Spleen (tissue), 11 donors: ENCODE measurements at regions not wholly inside any gene's neighbourhood (a gene's known extent, or its start where the extent isn't known, plus 50 kb on each side); places are given as distances from the start of the nearest gene placed in this dataset.

ENCODE experiments used
- DNase-seq: peaks from one replicate; pipeline ENCODE4 v3.0.0-alpha.2; 2020
- H3K27ac ChIP-seq, 8 donors: fragments of 200-600 bp; sonication (generic) in 7 of 8; 1 replicate in 4 of 8; 2 replicates in 4 of 8; pipeline versions ENCODE4 v1.5.0 to v1.8.0; 2016 to 2021; ENCODE audit warnings: inconsistent platforms in 4 of 8, mild to moderate bottlenecking in 4 of 8, moderate library complexity in 1 of 8
- H3K27me3 ChIP-seq, 7 donors: fragments of 200-600 bp; sonication (generic) in 6 of 7; replicated peaks in 1 of 7; 1 replicate in 4 of 7; 2 replicates in 3 of 7; pipeline versions ENCODE4 v1.5.0 to v1.8.0; 2016 to 2021; ENCODE audit warnings: inconsistent platforms in 3 of 7, mild to moderate bottlenecking in 1 of 7
- H3K36me3 ChIP-seq, 6 donors: fragments of 200-600 bp; sonication (generic) in 5 of 6; 1 replicate in 4 of 6; 2 replicates in 2 of 6; pipeline versions ENCODE4 v1.5.0 to v1.8.0; 2016 to 2021; ENCODE audit warnings: inconsistent platforms in 2 of 6
- H3K4me1 ChIP-seq, 6 donors: fragments of 200-600 bp; sonication (generic) in 5 of 6; 1 replicate in 3 of 6; 2 replicates in 3 of 6; pipeline versions ENCODE4 v1.5.0 to v1.8.0; 2016 to 2021; ENCODE audit warnings: inconsistent platforms in 3 of 6
- H3K4me3 ChIP-seq, 8 donors: fragments of 200-600 bp; sonication (generic) in 7 of 8; 1 replicate in 4 of 8; 2 replicates in 4 of 8; pipeline versions ENCODE4 v1.5.0 to v1.8.0; 2016 to 2021; ENCODE audit warnings: inconsistent platforms in 4 of 8, mild to moderate bottlenecking in 4 of 8, moderate library complexity in 2 of 8
- H3K9me3 ChIP-seq, 8 donors: fragments of 200-600 bp; sonication (generic) in 7 of 8; 1 replicate in 4 of 8; 2 replicates in 4 of 8; pipeline versions ENCODE4 v1.5.0 to v1.8.0; 2016 to 2021; ENCODE audit warnings: inconsistent platforms in 4 of 8
- CTCF ChIP-seq, 11 experiments: fragments of 200-600 bp in 7 of 11; fragments of 450-650 bp in 4 of 11; sonication (generic) in 4 of 11; IDR thresholded peaks in 8 of 11; conservative IDR thresholded peaks in 3 of 11; 1 replicate in 7 of 11; 2 replicates in 4 of 11; pipeline versions ENCODE4 v1.4.0 to v1.8.0; 2016 to 2021; ENCODE audit warnings: antibody characterized with exemption in 11 of 11, inconsistent platforms in 4 of 11, mild to moderate bottlenecking in 1 of 11
- POLR2A ChIP-seq, 3 donors: fragments of 450-650 bp; IDR thresholded peaks; one replicate each; pipeline ENCODE4 v1.5.1; 2017; ENCODE audit warnings: antibody characterized with exemption in 3 of 3, mild to moderate bottlenecking in 1 of 3
- POLR2AphosphoS5 ChIP-seq, 3 donors: sonication (generic); formaldehyde crosslinking; IDR thresholded peaks; one replicate each; pipeline ENCODE4 v1.5.1; 2017; ENCODE audit warnings: antibody characterized with exemption in 3 of 3
- WGBS, 5 donors: extraction: QIAGEN DNeasy Blood & Tissue Kit in 3 of 5; methylation state at CpG; one replicate each; pipeline versions ENCODE4 v1.1.5 to v1.1.7; 2013 to 2018; 5-methylcytosine and 5-hydroxymethylcytosine counted together
- intact Hi-C: fragments of 100-400 bp; cut with DNase I; formaldehyde crosslinking; loops from one replicate; pipeline ENCODE4 v1.15.0; 2023; ENCODE audit warnings: low total_unique reads
- donor health status: healthy with polysubstance abuse.
- donor health status: DM: no; HTN: no; CAD: no; lungs with moderate emphysema.
- donor health status: DM: no; HTN: no; CAD: no.
- donor health status: Bipolar disorder and iron deficiency.
- donor health status: healthy.
- donor health status: DM: no; HTN: no; CAD: no.
- donor health status: DM: yes; HTN: yes; CAD: no.

GRCh38 chrX:118189000-118189399, 72.4 kb upstream of the KLHL13 start:
- H3K9me3 ChIP-seq: peaks cover 0 to 2% (median 0%) of the 10 kb centered on the region in 8 donors
- H3K27ac ChIP-seq: no peak overlapping the region
- no peaks in the 10 kb centered on the region for H3K36me3 ChIP-seq
- no peaks in the 10 kb centered on the region for H3K4me1 ChIP-seq
- H3K27me3 ChIP-seq: peaks cover 0 to 6% (median 0%) of the 10 kb centered on the region in 7 donors
- no peak for DNase-seq
- H3K4me3 ChIP-seq: no peak overlapping the region
- WGBS, 5 donors: 5 to 14% (median 10%) methylated on average over 3 of the region's 3 CpGs
- intact Hi-C loops: no loop called here
- no peak for TF ChIP-seq POLR2AphosphoS5 (IDR thresholded peaks at IDR 0.05)
- no peak for TF ChIP-seq POLR2A (IDR thresholded peaks at IDR 0.05)
- no peak for TF ChIP-seq CTCF (IDR thresholded peaks at IDR 0.05 in 8 of 11, conservative IDR thresholded peaks at IDR 0.05 in 3 of 11)

- DNase-seq: no peak
- no peak overlapping the region for H3K4me3 ChIP-seq
- H3K9me3 ChIP-seq: no peaks in the 10 kb centered on the region
- intact Hi-C loops: no loop called here
- peaks cover 0 to 6% (median 0%) of the 10 kb centered on the region in 7 donors for H3K27me3 ChIP-seq
- TF ChIP-seq POLR2A (IDR thresholded peaks at IDR 0.05) (no peak), CTCF (IDR thresholded peaks at IDR 0.05 in 8 of 11, conservative IDR thresholded peaks at IDR 0.05 in 3 of 11) (no peak), POLR2AphosphoS5 (IDR thresholded peaks at IDR 0.05) (no peak)
- no peaks in the 10 kb centered on the region for H3K36me3 ChIP-seq
- H3K27ac ChIP-seq: no peak overlapping the region
- H3K4me1 ChIP-seq: no peaks in the 10 kb centered on the region
- 60 to 73% (median 62%) methylated on average over 3 of the region's 3 CpGs for WGBS, 5 donors
Observed at GRCh38 chrX:118189628-118190027, 73.0 kb upstream of the KLHL13 start.

GRCh38 chrX:118197730-118198129, 81.1 kb upstream of the KLHL13 start:
- WGBS, 5 donors: 55 to 83% (median 76%) methylated on average over 1 of the region's 1 CpG
- Histone ChIP-seq H3K27me3 (no peaks in the 10 kb centered on the region), H3K27ac (no peak overlapping the region), H3K4me1 (no peaks in the 10 kb centered on the region), H3K36me3 (no peaks in the 10 kb centered on the region), H3K9me3 (no peaks in the 10 kb centered on the region), H3K4me3 (no peak overlapping the region)
- DNase-seq: no peak
- intact Hi-C loops: no loop called here
- no peak for TF ChIP-seq POLR2A (IDR thresholded peaks at IDR 0.05)
- TF ChIP-seq CTCF (IDR thresholded peaks at IDR 0.05 in 8 of 11, conservative IDR thresholded peaks at IDR 0.05 in 3 of 11): no peak
- TF ChIP-seq POLR2AphosphoS5 (IDR thresholded peaks at IDR 0.05): no peak

- no peaks in the 10 kb centered on the region for H3K27me3 ChIP-seq
- 47 to 87% (median 75%) methylated on average over 3 of the region's 3 CpGs for WGBS, 5 donors
- intact Hi-C loops: no loop called here
- no peak for TF ChIP-seq POLR2AphosphoS5 (IDR thresholded peaks at IDR 0.05)
- no peak overlapping the region for H3K27ac ChIP-seq
- no peak overlapping the region for H3K4me3 ChIP-seq
- no peaks in the 10 kb centered on the region for H3K9me3 ChIP-seq
- DNase-seq: no peak
- H3K4me1 ChIP-seq: no peaks in the 10 kb centered on the region
- H3K36me3 ChIP-seq: no peaks in the 10 kb centered on the region
Observed at GRCh38 chrX:118198577-118198976, 82.0 kb upstream of the KLHL13 start.

- Histone ChIP-seq H3K36me3 (no peaks in the 10 kb centered on the region), H3K27me3 (no peaks in the 10 kb centered on the region), H3K4me3 (no peak overlapping the region), H3K27ac (no peak overlapping the region), H3K4me1 (no peaks in the 10 kb centered on the region), H3K9me3 (no peaks in the 10 kb centered on the region)
- DNase-seq: no peak
- 75 to 92% (median 75%) methylated on average over 4 of the region's 4 CpGs for WGBS, 5 donors
- TF ChIP-seq CTCF (IDR thresholded peaks at IDR 0.05 in 8 of 11, conservative IDR thresholded peaks at IDR 0.05 in 3 of 11): no peak
- TF ChIP-seq POLR2A (IDR thresholded peaks at IDR 0.05): no peak
- TF ChIP-seq POLR2AphosphoS5 (IDR thresholded peaks at IDR 0.05): no peak
- intact Hi-C loops: no loop called here
Observed at GRCh38 chrX:118199997-118200396, 83.4 kb upstream of the KLHL13 start.
